ENCODE measurements at regions not wholly inside any gene's neighbourhood (a gene's known extent, or its start where the extent isn't known, plus 50 kb on each side); places are given as distances from the start of the nearest gene placed in this dataset.

- Histone ChIP-seq H3K79me2 (ENCODE audit: insufficient read depth, low read length) (no peaks in the 10 kb centered on the region), H3K4me2 (ENCODE audit: low read depth, low read length, poor library complexity, severe bottlenecking) (no peak overlapping the region), H3K4me3 (ENCODE audit: insufficient read depth, low read length, poor library complexity, severe bottlenecking) (no peak overlapping the region), H3K27me3 (ENCODE audit: low read length) (no peaks in the 10 kb centered on the region), H4K20me1 (ENCODE audit: low read depth, low read length) (no peaks in the 10 kb centered on the region), H3K9ac (ENCODE audit: low read length) (no peak overlapping the region), H3K9me3 (ENCODE audit: insufficient read depth, low read length) (no peaks in the 10 kb centered on the region), H3K36me3 (ENCODE audit: low read length) (no peaks in the 10 kb centered on the region), H3F3A (ENCODE audit: insufficient read depth) (no peaks in the 10 kb centered on the region), H3K9me2 (replicated peaks; ENCODE audit: insufficient read depth, low read length) (no peaks in the 10 kb centered on the region), H3K27ac (ENCODE audit: low read depth, low read length) (no peak overlapping the region), H2AFZ (ENCODE audit: low read depth, low read length, severe bottlenecking) (no peak overlapping the region)
- TF ChIP-seq CTCF (IDR thresholded peaks at IDR 0.05; ENCODE audit: insufficient read depth, low read length, poor library complexity, severe bottlenecking) (no peak), EZH2phosphoT487 (conservative IDR thresholded peaks at IDR 0.05; ENCODE audit: low read length) (no peak)
Measured at GRCh38 chr14:101411151-101411550, 150.1 kb upstream of the DIO3 start.

DNA sequence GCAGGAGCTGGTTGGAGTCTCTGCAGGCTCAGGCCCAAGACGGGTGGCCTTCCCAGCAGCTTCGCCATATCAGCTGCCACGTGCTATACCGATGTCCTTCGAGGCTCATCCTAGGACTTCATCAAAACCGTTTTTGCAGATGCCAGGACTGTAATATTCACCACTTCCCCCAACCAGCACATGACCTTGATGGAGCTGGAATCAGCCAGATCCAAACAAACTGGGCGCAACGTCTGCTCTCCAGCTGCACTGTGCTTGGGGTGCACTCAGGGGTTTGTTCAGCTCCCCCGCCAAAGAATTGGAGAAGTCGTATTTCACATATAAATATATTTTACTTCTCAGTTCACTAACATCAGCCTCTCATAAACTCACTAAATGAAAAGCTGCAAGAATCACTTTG is 149.5 kb upstream of the DIO3 start:
- H3K27me3 ChIP-seq (ENCODE audit: low read length) = no peaks in the 10 kb centered on the region
- H3K27ac ChIP-seq (ENCODE audit: low read depth, low read length) = no peak overlapping the region
- no peaks in the 10 kb centered on the region for H3K9me3 ChIP-seq (ENCODE audit: insufficient read depth, low read length)
- H3K9ac ChIP-seq (ENCODE audit: low read length) = no peak overlapping the region
- H3F3A ChIP-seq (ENCODE audit: insufficient read depth) = no peaks in the 10 kb centered on the region
- no peak overlapping the region for H3K4me2 ChIP-seq (ENCODE audit: low read depth, low read length, poor library complexity, severe bottlenecking)
- no peaks in the 10 kb centered on the region for H3K79me2 ChIP-seq (ENCODE audit: insufficient read depth, low read length)
- no peak overlapping the region for H3K4me3 ChIP-seq (ENCODE audit: insufficient read depth, low read length, poor library complexity, severe bottlenecking)
- no peaks in the 10 kb centered on the region for H3K36me3 ChIP-seq (ENCODE audit: low read length)
- H4K20me1 ChIP-seq (ENCODE audit: low read depth, low read length) = no peaks in the 10 kb centered on the region
- TF ChIP-seq CTCF (IDR thresholded peaks at IDR 0.05; ENCODE audit: insufficient read depth, low read length, poor library complexity, severe bottlenecking) = no peak
- no peak overlapping the region for H2AFZ ChIP-seq (ENCODE audit: low read depth, low read length, severe bottlenecking)
- no peaks in the 10 kb centered on the region for H3K9me2 ChIP-seq (replicated peaks; ENCODE audit: insufficient read depth, low read length)

DNA sequence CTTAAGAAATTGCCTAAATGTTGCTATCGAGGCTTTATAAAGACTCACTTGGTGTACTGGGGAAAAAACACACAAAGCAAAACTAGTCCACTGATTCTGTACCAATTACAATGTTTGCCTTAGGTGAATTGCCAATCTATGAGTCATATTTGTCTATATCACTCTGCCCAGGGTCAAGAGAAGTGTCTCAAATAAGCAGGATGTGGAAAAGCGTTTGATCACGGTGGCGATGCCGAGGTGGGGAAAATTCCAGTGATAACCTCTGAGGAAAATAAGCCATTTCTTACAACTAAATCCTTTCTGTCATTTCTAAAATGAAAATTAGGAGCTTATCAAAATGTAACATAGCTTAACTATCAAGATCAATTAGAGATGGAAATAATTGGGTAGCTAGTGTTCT is 148.6 kb upstream of the DIO3 start:
- Histone ChIP-seq H3K9me3 (ENCODE audit: insufficient read depth, low read length) (no peaks in the 10 kb centered on the region), H3K9me2 (replicated peaks; ENCODE audit: insufficient read depth, low read length) (no peaks in the 10 kb centered on the region), H4K20me1 (ENCODE audit: low read depth, low read length) (no peaks in the 10 kb centered on the region), H3K36me3 (ENCODE audit: low read length) (no peaks in the 10 kb centered on the region), H3K79me2 (ENCODE audit: insufficient read depth, low read length) (no peaks in the 10 kb centered on the region), H3K27ac (ENCODE audit: low read depth, low read length) (no peak overlapping the region), H3K27me3 (ENCODE audit: low read length) (no peaks in the 10 kb centered on the region), H3K9ac (ENCODE audit: low read length) (no peak overlapping the region), H3F3A (ENCODE audit: insufficient read depth) (no peaks in the 10 kb centered on the region), H3K4me3 (ENCODE audit: insufficient read depth, low read length, poor library complexity, severe bottlenecking) (no peak overlapping the region), H3K4me2 (ENCODE audit: low read depth, low read length, poor library complexity, severe bottlenecking) (no peak overlapping the region), H2AFZ (ENCODE audit: low read depth, low read length, severe bottlenecking) (no peak overlapping the region)
- no peak for TF ChIP-seq EZH2phosphoT487 (conservative IDR thresholded peaks at IDR 0.05; ENCODE audit: low read length)
- TF ChIP-seq CTCF (IDR thresholded peaks at IDR 0.05; ENCODE audit: insufficient read depth, low read length, poor library complexity, severe bottlenecking) = no peak

GRCh38 chr14:101417434-101417833 is 143.9 kb upstream of the DIO3 start:
- H3K79me2 ChIP-seq (ENCODE audit: insufficient read depth, low read length) = no peaks in the 10 kb centered on the region
- no peaks in the 10 kb centered on the region for H3K36me3 ChIP-seq (ENCODE audit: low read length)
- no peak overlapping the region for H2AFZ ChIP-seq (ENCODE audit: low read depth, low read length, severe bottlenecking)
- no peak overlapping the region for H3K27ac ChIP-seq (ENCODE audit: low read depth, low read length)
- no peaks in the 10 kb centered on the region for H3K9me2 ChIP-seq (replicated peaks; ENCODE audit: insufficient read depth, low read length)
- H3K4me3 ChIP-seq (ENCODE audit: insufficient read depth, low read length, poor library complexity, severe bottlenecking) = no peak overlapping the region
- no peaks in the 10 kb centered on the region for H3F3A ChIP-seq (ENCODE audit: insufficient read depth)
- H4K20me1 ChIP-seq (ENCODE audit: low read depth, low read length) = no peaks in the 10 kb centered on the region
- no peak overlapping the region for H3K4me2 ChIP-seq (ENCODE audit: low read depth, low read length, poor library complexity, severe bottlenecking)
- no peak overlapping the region for H3K9ac ChIP-seq (ENCODE audit: low read length)
- no peaks in the 10 kb centered on the region for H3K9me3 ChIP-seq (ENCODE audit: insufficient read depth, low read length)
- no peaks in the 10 kb centered on the region for H3K27me3 ChIP-seq (ENCODE audit: low read length)
- TF ChIP-seq CTCF (IDR thresholded peaks at IDR 0.05; ENCODE audit: insufficient read depth, low read length, poor library complexity, severe bottlenecking) (no peak), EZH2phosphoT487 (conservative IDR thresholded peaks at IDR 0.05; ENCODE audit: low read length) (no peak)
